Activated naive CD4-positive, alpha-beta T cell treated with anti-CD3 and anti-CD28 coated beads, Interleukin-2, amount 50 U/mL, for 16 hours (primary cell): ENCODE measurements at regions not wholly inside any gene's neighbourhood (a gene's known extent, or its start where the extent isn't known, plus 50 kb on each side); places are given as distances from the start of the nearest gene placed in this dataset.

Experiments
- DNase-seq: peaks from one replicate; pipeline ENCODE4 v3.0.0-alpha.2; 2020

- DNase-seq = no peak
Measured at GRCh38 chr16:79295746-79296145, 304.8 kb downstream of the MAF start.

- DNase-seq = no peak
Measured at GRCh38 chr16:79295162-79295561, 305.4 kb downstream of the MAF start.

DNA sequence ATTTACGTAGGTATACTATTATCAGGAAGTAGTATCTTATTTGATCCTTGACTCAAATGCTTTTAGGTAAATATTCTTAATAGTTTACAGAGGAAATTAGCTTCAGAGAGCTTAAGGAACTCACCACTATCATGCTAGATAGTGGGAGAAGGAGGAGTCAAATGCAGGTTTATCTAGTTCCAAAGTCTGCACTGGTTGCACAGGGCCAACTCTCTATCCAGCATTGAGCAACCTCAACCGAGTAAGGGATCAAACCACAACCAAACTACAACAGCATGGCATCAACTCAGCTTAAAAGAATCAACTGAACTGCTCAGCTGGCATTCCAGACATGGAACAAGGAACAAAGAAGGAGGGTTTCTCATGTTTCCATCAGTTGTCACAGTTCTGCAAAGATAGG, 306.0 kb downstream of the MAF start:
- no peak for DNase-seq

GRCh38 chr16:79293836-79294460, 306.6 kb downstream of the MAF start:
- DNase-seq = no peak

GRCh38 chr16:79288066-79288465, 312.5 kb downstream of the MAF start:
- no peak for DNase-seq

- no peak for DNase-seq
Measured at GRCh38 chr16:79287424-79287917, 313.1 kb downstream of the MAF start.

GRCh38 chr16:79286646-79287423, 313.7 kb downstream of the MAF start:
- no peak for DNase-seq

- no peak for DNase-seq
Measured at GRCh38 chr16:79284766-79285165, 315.8 kb downstream of the MAF start.

- DNase-seq = peak; percentile 22
Measured at GRCh38 chr16:79283578-79283977, 317.0 kb downstream of the MAF start.

DNA sequence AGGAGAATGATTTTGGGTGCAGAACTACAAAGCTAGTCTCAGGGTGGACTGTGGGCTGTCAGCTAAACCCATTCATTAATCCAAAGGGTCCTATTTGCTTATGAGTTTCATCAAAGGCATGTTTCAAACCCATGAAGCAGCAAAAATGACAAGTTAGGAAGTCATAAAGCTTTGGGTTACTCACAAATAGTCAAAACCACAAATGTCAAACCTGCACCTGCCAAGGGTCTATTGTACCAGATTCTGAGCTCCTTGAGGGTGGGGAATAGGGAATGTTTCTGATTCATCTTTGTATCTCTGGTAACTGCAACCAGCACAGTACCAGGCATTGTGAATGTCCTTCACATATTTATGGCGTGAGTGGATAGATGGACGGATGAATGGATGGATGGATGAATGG, 317.7 kb downstream of the MAF start:
- no peak for DNase-seq

DNA sequence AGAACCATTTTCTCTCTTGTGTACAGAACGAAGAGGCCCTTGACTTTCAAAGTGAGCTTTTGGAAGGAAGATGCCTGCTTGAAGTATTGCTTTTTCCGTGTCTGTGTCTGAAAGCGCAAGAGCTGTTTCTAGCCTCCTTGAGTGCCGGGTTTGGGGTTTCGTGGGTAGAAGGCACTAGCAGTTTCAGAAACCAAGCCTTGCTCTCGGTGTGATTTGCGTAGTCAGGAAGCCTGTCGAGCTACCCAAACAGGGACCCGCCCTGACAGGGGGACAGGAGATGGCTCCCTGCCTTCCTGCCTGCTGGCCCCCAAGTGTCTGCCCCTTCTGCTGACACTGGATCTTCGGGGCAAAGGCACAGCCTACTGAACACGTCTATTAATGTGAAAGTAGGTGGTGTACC, 322.0 kb downstream of the MAF start:
- DNase-seq = peak; percentile 42

- DNase-seq = no peak
Measured at GRCh38 chr16:79276501-79276900, 324.0 kb downstream of the MAF start.

GRCh38 chr16:79274264-79274663, 326.3 kb downstream of the MAF start:
- no peak for DNase-seq

DNA sequence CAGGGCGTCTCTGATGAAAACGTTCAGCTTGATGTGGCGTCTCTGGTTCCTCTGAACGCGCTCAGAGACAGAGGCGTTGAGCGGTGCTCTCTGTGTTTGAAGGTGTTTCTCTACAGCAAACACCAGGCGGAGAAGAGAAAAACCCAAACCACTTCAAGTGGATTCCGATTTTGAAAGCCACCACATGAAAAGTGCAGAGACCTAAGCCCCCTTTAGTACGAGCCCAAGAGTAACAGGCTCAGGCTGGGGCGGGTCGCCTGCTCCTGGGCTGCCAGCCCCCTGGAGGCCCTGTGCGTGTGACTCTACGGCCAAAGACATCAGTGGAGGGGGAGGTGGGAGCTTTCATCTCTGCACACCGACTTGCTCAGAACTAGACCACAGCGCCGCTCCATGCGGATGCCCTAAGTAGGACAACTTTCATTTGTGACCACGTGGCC, 328.4 kb downstream of the MAF start:
- DNase-seq = peak; percentile 48

DNA sequence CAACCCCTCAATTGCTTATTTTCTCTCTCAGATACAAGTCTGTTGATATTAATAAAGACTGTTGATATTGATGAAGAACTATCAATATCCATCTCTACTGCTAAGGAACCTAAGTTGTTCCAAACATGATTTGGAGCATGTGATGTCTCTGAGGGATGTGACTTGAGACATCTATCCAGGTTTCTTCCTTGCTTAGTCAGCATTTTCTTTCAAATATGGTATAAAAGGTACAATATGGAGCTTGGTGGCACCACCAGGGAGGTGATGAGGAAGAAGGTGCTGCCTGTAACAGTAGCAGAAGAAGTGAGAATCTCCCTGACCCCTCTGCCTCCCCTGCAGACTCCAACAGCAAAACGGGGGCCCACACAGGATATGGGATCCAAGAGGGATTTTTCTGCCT, 329.0 kb downstream of the MAF start:
- DNase-seq = no peak

DNA sequence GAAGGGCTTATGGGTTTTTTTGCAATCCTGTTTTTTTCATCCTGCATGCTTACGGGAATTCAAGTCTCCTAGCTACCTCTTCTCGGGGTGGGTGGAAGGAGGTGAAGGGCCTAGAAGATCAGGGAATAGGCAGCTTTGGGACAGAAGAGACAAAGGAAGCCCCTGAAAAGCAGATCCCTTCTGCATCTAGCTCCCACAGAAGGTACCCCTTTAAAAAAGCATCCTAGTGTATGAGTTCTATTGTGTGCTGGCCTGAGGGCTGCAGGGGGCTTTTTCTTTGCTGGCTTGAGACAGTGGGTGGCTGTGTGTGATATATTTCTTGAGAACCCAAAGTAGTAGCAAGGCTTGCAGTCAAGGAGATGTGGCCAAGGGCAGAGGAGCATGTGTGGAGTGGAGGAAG, 330.5 kb downstream of the MAF start:
- DNase-seq = no peak

DNA sequence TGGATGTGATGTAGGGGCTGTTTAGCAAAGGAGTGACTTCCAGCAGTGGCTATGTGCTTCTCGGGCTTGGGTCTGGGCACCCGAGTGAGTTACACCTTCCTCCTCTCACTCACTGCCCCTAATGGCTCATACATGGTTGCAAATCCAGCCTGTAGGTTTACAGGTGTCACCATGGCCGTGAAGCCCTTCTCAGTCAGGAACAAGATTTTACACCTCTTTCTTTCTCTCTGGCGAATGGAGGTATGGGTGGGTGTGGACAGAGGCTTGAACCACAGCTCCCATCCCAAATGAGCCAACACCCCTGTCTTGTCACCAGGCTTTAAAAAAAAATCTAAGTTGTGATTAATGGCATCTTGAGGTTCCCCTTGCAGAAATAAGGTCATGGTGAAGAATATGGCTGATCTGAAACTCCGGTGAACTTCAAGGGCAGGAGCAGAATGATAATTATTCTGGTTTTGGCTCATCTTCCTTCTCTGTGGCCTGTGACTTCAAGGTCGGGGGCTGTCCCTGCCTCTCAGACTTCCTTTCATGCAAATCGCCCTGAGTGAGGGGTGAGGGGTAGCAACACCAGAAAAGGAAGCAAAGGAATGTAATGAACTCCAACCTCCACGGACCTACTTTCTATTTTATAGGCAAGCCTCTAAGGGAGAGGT, 331.2 kb downstream of the MAF start:
- peak; percentile 65 for DNase-seq

- no peak for DNase-seq
Measured at GRCh38 chr16:79267781-79268180, 332.8 kb downstream of the MAF start.

DNA sequence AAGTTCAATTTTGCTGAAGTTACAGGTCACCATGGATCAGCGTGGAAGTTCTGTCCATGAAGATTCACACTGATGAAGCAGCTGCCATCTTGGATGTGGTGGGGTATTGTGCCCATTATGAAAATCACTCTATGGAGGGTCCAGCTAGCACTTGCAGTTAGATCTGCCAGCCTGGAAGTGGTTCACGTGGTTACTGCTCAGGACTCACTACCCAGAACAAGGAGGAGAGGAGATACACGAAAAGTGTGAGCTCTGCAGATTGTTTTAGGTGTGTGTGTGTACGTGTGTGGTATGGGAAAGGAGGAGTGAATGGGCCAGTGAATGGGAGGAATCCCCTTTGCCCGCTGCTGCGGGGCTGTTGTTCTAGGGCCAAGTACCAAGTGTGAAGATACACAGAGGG, 333.4 kb downstream of the MAF start:
- no peak for DNase-seq

GRCh38 chr16:79265701-79266100, 334.8 kb downstream of the MAF start:
- no peak for DNase-seq

DNA sequence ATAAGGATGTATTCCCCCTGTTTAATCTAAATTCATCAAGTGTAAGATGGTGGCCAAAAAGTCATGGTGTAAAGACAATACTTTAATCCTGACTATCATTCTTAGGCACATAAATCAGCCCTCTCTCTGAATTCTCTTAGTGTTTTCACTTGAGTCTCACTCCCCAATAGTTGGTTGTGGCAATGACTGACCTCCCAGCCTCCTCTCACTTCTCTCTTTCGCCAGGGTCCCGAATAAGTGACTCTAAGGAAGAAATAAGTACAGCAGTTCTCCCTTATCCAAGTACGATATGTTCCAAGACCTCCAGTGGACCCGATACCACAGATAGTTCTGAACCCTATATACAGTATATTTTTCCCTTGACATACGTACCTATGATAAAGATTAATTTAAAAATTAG, 335.3 kb downstream of the MAF start:
- DNase-seq = no peak

- DNase-seq = no peak
Measured at GRCh38 chr16:79264237-79265109, 336.1 kb downstream of the MAF start.

- DNase-seq = no peak
Measured at GRCh38 chr16:79263425-79263824, 337.1 kb downstream of the MAF start.
